ENCODE measurements at regions not wholly inside any gene's neighbourhood (a gene's known extent, or its start where the extent isn't known, plus 50 kb on each side); places are given as distances from the start of the nearest gene placed in this dataset.

DNA sequence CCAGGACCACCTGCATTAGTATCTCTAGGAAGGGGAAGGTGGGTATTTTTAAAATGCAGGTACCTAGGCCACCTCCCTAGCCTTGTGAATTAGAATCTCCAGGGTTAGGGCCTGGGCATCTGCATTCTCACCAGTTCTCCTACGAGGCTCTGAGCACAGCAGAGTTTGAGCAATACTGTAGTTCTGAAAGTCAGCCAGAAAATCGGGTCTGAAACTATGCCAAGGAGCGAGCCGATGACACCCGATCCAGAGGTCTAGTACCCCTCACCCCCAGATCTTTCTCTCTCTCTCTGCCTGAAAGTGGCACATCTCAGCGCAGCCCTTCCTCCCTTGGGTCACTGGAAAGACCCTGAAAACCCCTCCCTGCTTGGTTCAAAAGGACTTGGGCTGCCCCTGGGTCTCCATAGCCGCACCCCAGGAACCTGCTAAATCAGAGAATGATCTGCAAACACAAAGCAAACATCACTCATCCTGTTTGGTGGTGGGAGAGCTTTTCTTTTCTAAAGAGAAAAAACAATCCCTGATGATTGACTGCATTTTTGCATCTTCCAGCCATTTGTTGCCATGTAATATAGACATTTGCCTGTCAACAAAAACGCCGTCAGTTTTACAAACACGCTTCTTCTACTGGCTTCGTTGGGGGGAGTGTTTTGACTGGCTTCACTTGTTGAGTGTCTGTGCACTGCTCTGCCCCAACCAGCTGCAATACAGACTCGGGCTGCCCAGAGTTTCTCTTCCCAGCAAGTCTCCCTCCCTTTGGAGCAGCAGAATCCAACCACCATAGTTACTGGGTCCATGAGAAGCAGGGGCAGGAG, 229.9 kb downstream of the MN1 start:
- in situ Hi-C loops (cut with HindIII; ENCODE audit: low pct_unique_long_range_greater_than_20kb, low sequenced_read_pairs), result no loop called here

DNA sequence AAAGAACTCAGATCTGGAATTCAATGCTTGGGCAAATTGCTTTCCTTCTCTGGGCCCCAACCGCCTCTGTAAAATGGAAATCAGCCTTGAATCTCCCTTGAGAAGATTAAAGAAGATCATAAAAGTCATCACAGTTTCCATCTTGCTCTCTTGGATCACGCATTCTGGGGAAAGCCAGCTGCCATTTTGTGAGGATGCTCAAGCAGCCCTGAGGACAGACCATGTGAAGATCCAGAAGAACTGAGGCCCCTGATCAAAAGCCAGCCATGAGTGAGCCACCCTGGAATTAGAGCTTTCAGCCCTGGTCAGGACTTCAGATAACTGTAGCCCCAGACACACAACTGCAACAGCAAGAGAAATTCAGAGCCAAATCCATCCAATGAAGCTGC, 229.3 kb downstream of the MN1 start:
- TF ChIP-seq JUND (IDR thresholded peaks at IDR 0.05; ENCODE audit: low read depth), result no peak
- no peak for DNase-seq (ENCODE audit: low read depth in 1 of 2, low spot score in 1 of 2)
- in situ Hi-C loops (cut with HindIII; ENCODE audit: low pct_unique_long_range_greater_than_20kb, low sequenced_read_pairs), result no loop called here

More for the DNA sequence above, 229.9 kb downstream of the MN1 start:
- no peak for DNase-seq (ENCODE audit: low read depth in 1 of 2, low spot score in 1 of 2)
- TF ChIP-seq JUND (IDR thresholded peaks at IDR 0.05; ENCODE audit: low read depth), result no peak

DNA sequence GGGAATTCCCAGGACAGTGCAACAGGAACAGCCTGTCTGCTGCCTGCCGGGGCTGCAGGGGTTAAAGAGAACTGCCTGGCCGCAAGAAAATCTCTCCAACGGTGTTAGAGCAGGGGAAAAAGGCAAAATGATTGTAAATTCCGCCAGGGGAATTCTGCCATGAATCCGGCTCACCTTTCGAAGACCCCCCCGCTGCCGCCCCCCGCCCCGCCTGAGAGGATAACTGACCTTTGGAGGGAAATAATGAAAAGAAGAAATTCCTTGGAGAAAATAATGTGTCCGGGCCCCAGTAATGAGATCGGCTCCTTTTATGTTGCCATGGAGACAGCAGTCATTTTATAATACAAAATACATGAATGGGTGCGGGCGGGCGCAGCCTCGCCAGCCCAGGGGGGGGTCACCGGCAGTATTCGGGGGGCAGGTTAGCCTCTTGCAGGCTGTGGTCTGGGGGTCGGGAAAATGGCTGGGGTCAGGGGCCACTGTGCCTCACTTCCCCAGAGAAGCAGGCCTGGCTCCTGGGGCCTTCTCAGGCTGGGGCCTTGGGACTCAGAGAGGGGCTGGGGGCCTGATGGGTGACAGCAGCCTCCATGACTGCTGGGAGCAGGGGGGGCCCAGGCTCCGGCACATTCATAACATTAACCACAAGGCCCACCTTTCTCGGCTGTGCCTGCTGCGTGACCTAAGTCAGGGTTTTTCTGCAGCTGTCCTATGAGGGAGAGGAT, 228.1 kb downstream of the MN1 start:
- DNase-seq (ENCODE audit: low read depth in 1 of 2, low spot score in 1 of 2), result no peak
- in situ Hi-C loops (cut with HindIII; ENCODE audit: low pct_unique_long_range_greater_than_20kb, low sequenced_read_pairs), result no loop called here
- no peak for TF ChIP-seq JUND (IDR thresholded peaks at IDR 0.05; ENCODE audit: low read depth)

DNA sequence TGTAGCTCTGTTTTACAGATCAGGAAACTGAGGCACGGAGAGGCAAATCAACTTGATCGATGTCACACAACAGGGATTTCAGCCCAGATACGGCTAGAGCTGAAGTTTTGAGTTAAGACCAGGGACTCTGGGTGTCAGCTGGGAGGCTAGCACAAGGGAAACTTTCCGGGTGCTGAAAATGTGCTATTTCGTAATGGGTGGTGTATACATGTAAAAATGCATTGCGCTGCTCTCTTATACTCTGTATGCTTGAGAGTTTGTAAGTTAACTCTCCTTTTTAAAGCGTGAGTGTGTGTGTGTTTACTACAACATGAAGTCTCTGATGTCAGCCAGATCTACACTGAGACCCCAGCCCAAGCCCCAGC, 227.6 kb downstream of the MN1 start:
- TF ChIP-seq JUND (IDR thresholded peaks at IDR 0.05; ENCODE audit: low read depth), result no peak
- in situ Hi-C loops (cut with HindIII; ENCODE audit: low pct_unique_long_range_greater_than_20kb, low sequenced_read_pairs), result no loop called here
- DNase-seq (ENCODE audit: low read depth in 1 of 2, low spot score in 1 of 2), result no peak

DNA sequence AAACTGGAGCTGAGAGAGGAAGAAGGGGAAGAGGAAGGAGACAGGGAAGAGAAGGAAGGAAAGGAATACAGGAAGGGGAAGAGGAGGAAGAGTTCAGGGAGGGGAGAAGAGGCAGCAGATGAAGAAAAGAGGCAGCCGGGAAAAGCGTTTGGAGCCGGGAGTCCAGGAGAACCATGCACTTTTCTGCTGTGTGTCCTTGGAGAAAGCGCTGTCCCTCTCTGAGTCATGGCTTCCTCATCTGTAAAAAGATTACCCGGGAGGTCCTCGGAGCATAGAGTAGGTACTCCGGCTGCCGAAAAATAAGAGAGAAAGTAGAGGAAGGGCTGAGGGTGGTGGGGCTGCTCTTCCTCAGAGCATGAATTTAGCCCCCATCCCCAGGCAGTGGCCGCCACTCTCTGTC, 226.9 kb downstream of the MN1 start:
- no peak for DNase-seq (ENCODE audit: low read depth in 1 of 2, low spot score in 1 of 2)
- in situ Hi-C loops (cut with HindIII; ENCODE audit: low pct_unique_long_range_greater_than_20kb, low sequenced_read_pairs), result no loop called here
- no peak for TF ChIP-seq JUND (IDR thresholded peaks at IDR 0.05; ENCODE audit: low read depth)

DNA sequence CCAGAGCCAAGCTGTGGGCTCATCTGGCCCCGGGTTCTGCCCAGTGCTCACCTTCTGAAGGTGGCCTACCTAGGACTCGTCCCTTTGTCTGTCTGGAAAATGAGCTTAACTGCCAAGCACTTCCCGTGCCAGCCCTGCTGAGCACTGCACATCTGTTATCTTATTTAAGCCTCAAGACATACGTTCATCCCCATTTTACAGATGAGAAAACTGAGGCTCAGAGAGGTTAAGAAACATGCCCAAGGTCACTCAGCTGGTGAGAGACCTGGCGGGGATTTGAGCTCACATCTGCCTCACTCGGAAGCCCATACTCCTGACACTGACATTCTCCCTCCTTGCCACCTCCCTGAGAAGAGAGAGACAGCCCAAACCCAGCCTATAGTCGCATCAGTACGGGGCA, 226.2 kb downstream of the MN1 start:
- in situ Hi-C loops (cut with HindIII; ENCODE audit: low pct_unique_long_range_greater_than_20kb, low sequenced_read_pairs), result no loop called here
- no peak for DNase-seq (ENCODE audit: low read depth in 1 of 2, low spot score in 1 of 2)
- TF ChIP-seq JUND (IDR thresholded peaks at IDR 0.05; ENCODE audit: low read depth), result no peak

DNA sequence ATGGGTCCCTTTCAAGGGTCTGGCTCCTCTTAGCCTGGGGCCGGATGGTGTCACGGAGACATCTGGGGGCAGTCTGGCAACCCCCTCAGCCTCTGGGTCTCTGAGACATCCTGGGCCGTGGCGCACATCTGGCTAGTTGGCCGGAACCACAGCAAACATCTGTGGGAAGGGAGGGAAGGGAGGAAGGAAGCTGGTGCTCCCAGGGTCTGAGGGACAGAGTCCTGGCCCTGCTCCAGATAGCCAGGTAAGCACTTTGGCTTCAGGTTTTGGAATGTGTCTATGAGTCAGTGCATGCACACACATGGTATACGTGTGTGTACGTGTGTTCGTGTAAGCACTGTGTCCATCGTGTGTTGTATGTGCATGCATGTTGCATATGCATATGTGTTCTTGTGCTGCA, 225.1 kb downstream of the MN1 start:
- in situ Hi-C loops (cut with HindIII; ENCODE audit: low pct_unique_long_range_greater_than_20kb, low sequenced_read_pairs), result no loop called here
- DNase-seq (ENCODE audit: low read depth in 1 of 2, low spot score in 1 of 2), result no peak

DNA sequence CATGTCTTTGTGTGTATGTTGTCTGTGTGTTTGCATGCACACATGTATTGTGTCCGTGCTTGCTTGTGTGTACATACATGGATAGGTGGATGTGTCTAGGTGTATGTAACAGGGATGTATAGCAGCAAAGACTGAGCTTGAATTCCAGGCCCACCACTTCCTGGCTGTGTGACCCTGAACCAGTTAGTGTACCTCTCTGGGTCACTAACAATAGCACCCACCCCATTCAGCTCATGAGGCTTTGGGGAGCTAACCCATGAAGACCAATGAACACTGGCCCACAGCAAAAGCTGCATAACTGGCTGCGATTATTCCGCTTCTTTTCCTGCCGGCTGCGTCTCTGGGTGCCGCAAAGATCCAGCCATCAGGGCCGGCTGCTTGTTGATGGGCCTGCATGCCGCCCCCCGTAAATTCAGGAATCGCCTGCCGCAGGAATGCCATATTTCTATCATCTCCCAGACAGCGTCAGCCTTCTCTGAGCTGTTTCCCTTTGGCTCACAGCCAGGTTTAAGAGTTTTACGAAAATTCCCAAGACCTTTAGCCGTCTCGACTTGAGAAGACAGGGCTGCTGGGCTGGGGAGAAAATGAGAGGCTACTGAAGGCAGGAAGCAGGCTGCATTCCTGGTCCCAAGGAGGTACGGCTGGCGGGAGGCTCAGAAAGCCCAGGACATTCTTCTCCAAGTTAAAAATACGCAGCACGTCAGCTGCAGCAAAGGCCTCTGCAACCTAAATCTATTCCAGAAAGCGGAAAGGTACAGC, 224.6 kb downstream of the MN1 start:
- TF ChIP-seq JUND (IDR thresholded peaks at IDR 0.05; ENCODE audit: low read depth), result no peak
- DNase-seq (ENCODE audit: low read depth in 1 of 2, low spot score in 1 of 2), result no peak
- in situ Hi-C loops (cut with HindIII; ENCODE audit: low pct_unique_long_range_greater_than_20kb, low sequenced_read_pairs), result no loop called here

More for the DNA sequence above, 225.1 kb downstream of the MN1 start:
- TF ChIP-seq JUND (IDR thresholded peaks at IDR 0.05; ENCODE audit: low read depth), result no peak

DNA sequence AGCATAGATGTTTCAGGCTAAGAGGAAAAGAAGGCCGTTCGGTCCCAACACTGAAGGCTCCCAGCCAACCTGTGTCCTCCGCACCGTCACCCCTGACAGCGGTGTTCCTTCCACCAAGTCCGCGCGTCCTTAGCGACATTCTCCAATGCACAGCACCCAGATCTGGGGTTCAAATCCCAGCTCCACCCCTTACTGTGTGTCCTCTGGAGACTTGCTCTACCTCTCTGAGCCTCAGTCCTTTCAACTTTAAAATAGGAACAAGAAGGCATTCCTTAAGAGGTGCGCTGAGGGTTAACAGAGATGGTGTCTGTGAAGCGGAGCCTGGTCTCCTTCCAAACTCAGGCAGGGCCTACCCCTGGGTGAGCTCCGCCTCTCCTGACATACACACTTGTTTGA, 224.0 kb downstream of the MN1 start:
- in situ Hi-C loops (cut with HindIII; ENCODE audit: low pct_unique_long_range_greater_than_20kb, low sequenced_read_pairs), result no loop called here
- no peak for DNase-seq (ENCODE audit: low read depth in 1 of 2, low spot score in 1 of 2)
- no peak for TF ChIP-seq JUND (IDR thresholded peaks at IDR 0.05; ENCODE audit: low read depth)

DNA sequence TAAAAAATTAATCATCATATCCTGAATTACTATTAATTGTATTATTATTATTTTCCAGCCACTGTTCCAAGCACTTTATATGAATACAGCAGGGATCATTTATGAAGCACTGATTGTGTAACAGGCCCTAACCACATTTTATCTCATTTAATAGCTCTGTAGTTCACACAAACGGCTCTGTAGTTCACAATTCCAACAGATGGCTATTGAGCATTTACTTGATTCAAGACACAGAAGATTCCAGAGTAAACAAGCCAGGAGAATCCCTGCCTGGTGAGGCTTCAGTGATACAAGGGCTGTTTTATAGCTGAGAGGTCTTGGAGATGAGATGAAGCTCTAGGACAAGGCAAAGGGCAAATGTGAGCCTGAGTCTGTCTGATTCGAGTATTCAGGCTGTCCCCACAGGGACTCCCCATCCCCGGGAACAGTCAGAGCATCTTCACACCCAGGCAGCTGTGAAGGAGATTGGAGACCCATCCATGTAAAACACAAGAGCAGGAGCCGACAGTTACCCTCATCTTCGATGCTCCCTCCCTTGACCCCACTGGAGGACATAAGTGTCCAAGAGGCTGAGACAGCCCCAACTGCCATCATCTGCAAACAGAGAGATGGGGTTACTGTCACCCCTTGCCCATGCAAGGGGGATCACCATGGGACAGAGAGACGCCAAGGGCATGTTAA, 222.5 kb downstream of the MN1 start:
- no peak for DNase-seq (ENCODE audit: low read depth in 1 of 2, low spot score in 1 of 2)
- in situ Hi-C loops (cut with HindIII; ENCODE audit: low pct_unique_long_range_greater_than_20kb, low sequenced_read_pairs), result no loop called here
- TF ChIP-seq JUND (IDR thresholded peaks at IDR 0.05; ENCODE audit: low read depth), result no peak

DNA sequence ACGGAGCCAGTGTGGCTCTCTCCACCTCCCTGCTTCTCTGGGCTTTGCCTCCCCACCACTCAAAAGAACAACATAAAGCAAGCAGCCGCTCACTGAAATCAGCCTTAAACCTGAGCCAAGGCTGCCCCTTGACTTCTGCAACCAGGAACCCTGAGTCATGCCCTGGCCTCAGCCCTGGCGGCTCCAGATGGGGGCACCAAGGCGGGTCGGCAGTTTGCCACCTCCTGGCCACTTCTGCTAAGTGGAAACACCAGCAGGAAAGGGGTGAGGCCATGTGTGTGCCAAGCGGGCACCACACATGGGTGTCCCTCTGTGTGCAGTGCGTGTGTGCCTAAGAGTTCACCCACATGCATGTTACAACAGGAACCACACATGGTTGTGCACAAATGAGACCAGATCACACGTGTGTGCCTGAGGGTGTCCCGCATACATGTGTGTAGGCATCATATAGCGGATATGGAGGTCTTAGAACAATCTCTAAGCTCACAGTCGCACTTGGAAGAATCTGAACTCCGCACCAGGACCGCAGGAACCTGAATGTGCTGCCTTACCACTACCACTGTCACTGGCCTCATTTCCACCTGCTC, 221.2 kb downstream of the MN1 start:
- in situ Hi-C loops (cut with HindIII; ENCODE audit: low pct_unique_long_range_greater_than_20kb, low sequenced_read_pairs), result no loop called here
- DNase-seq (ENCODE audit: low read depth in 1 of 2, low spot score in 1 of 2), result no peak
- TF ChIP-seq JUND (IDR thresholded peaks at IDR 0.05; ENCODE audit: low read depth), result no peak

DNA sequence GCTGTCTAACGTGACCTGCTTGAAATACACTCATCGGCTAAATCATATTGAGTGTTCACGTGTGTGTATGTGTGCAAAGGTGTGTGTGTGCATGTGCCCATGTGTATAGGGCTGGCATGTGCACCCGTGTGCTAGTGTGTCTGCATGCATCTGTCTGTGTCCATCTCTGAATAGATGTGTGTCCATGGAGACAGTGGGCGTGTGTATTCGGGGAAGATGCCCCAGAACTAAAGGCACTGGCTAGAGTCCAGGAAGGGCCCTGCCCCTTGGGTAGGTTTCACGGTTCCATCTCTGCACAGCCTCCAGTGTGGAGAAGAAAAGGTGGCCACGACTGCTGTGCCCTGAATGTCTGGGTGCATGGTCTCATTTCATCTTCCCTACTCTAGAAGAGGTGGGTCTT, 220.3 kb downstream of the MN1 start:
- in situ Hi-C loops (cut with HindIII; ENCODE audit: low pct_unique_long_range_greater_than_20kb, low sequenced_read_pairs), result no loop called here
- no peak for DNase-seq (ENCODE audit: low read depth in 1 of 2, low spot score in 1 of 2)
- TF ChIP-seq JUND (IDR thresholded peaks at IDR 0.05; ENCODE audit: low read depth), result no peak
